H9 (cell line): ENCODE measurements at regions not wholly inside any gene's neighbourhood (a gene's known extent, or its start where the extent isn't known, plus 50 kb on each side); places are given as distances from the start of the nearest gene placed in this dataset.

Experiments
- DNase-seq: peaks from one replicate; pipeline ENCODE4 v3.0.0-alpha.2; 2017
- H2AFZ ChIP-seq: one replicate; pipeline ENCODE4 v1.6.1; 2013; ENCODE audit warnings: mild to moderate bottlenecking, low read length, control low read depth, moderate library complexity
- H2AK5ac ChIP-seq: 2 replicates; pipeline ENCODE4 v1.6.1; 2013; ENCODE audit warnings: low read length, control low read depth, mixed read lengths; ENCODE audit not compliant: insufficient read length
- H2BK120ac ChIP-seq: one replicate; pipeline ENCODE4 v1.6.1; 2013; ENCODE audit warnings: low read depth, mild to moderate bottlenecking, low read length, control low read depth, inconsistent platforms; ENCODE audit not compliant: poor library complexity, severe bottlenecking
- H2BK12ac ChIP-seq: 2 replicates; pipeline ENCODE4 v1.6.1; 2013; ENCODE audit warnings: low read length, control low read depth, mixed read lengths, low read depth; ENCODE audit not compliant: insufficient read length
- H2BK15ac ChIP-seq: 2 replicates; pipeline ENCODE4 v1.6.1; 2013; ENCODE audit warnings: low read depth, low read length, control low read depth
- H2BK20ac ChIP-seq: one replicate; pipeline ENCODE4 v1.6.1; 2013; ENCODE audit warnings: low read depth, mild to moderate bottlenecking, low read length, control low read depth, inconsistent platforms; ENCODE audit not compliant: poor library complexity, severe bottlenecking
- H2BK5ac ChIP-seq: 2 replicates; pipeline ENCODE4 v1.6.1; 2013; ENCODE audit warnings: low read length, control low read depth, mixed read lengths; ENCODE audit not compliant: insufficient read length
- H3K14ac ChIP-seq: 2 replicates; pipeline ENCODE4 v1.6.1; 2013; ENCODE audit warnings: low read length, control low read depth; ENCODE audit not compliant: insufficient read depth
- H3K18ac ChIP-seq: 2 replicates; pipeline ENCODE4 v1.6.1; 2013; ENCODE audit warnings: low read depth, mild to moderate bottlenecking, mixed read lengths, low read length, control low read depth; ENCODE audit not compliant: insufficient read length
- H3K23ac ChIP-seq: 2 replicates; pipeline ENCODE4 v1.6.1; 2013; ENCODE audit warnings: low read length, control low read depth, mixed read lengths, low read depth; ENCODE audit not compliant: insufficient read length
- H3K23me2 ChIP-seq: 2 replicates; pipeline ENCODE4 v1.6.1; 2013; ENCODE audit warnings: low read depth, mild to moderate bottlenecking, mixed read lengths, low read length, control low read depth; ENCODE audit not compliant: insufficient read length, poor library complexity, severe bottlenecking
- H3K27ac ChIP-seq: 2 replicates; pipeline ENCODE4 v1.5.1; 2013; ENCODE audit warnings: low read length, control low read depth, mixed read lengths, low read depth; ENCODE audit not compliant: insufficient read length
- H3K27me3 ChIP-seq: 2 replicates; pipeline ENCODE4 v1.6.1; 2013; ENCODE audit warnings: low read length, control low read depth, inconsistent platforms; ENCODE audit not compliant: insufficient read depth
- H3K4ac ChIP-seq: 2 replicates; pipeline ENCODE4 v1.6.1; 2013; ENCODE audit warnings: low read depth, mild to moderate bottlenecking, control low read depth, inconsistent platforms, low read length, moderate library complexity
- H3K4me1 ChIP-seq: 2 replicates; pipeline ENCODE4 v1.6.1; 2013; ENCODE audit warnings: low read length, control low read depth, inconsistent platforms; ENCODE audit not compliant: insufficient read depth
- H3K4me2 ChIP-seq: 2 replicates; pipeline ENCODE4 v1.6.1; 2013; ENCODE audit warnings: low read length, control low read depth, mixed read lengths; ENCODE audit not compliant: insufficient read length, insufficient read depth
- H3K56ac ChIP-seq: 2 replicates; pipeline ENCODE4 v1.6.1; 2013; ENCODE audit warnings: low read depth, mild to moderate bottlenecking, mixed read lengths, low read length, control low read depth; ENCODE audit not compliant: insufficient read length
- H3K79me1 ChIP-seq: 2 replicates; pipeline ENCODE4 v1.6.1; 2013; ENCODE audit warnings: low read depth, mild to moderate bottlenecking, moderate library complexity, low read length, control low read depth, inconsistent platforms; ENCODE audit not compliant: insufficient read depth, poor library complexity, severe bottlenecking
- H3K79me2 ChIP-seq: 2 replicates; pipeline ENCODE4 v1.6.1; 2013; ENCODE audit warnings: low read length, control low read depth, inconsistent platforms; ENCODE audit not compliant: insufficient read depth
- H3K9ac ChIP-seq: 2 replicates; pipeline ENCODE4 v1.6.1; 2013; ENCODE audit warnings: low read length, control low read depth, mixed read lengths; ENCODE audit not compliant: insufficient read length; ENCODE audit errors: extremely low read depth
- H3K9me3 ChIP-seq: one replicate; pipeline ENCODE4 v1.6.1; 2013; ENCODE audit warnings: low read depth, low read length, inconsistent platforms; ENCODE audit not compliant: control insufficient read depth
- H3T11ph ChIP-seq: one replicate; pipeline ENCODE4 v1.6.1; 2013; ENCODE audit warnings: mild to moderate bottlenecking, low read length, control low read depth, inconsistent platforms
- H4K20me1 ChIP-seq: one replicate; pipeline ENCODE4 v1.6.1; 2013; ENCODE audit not compliant: control insufficient read depth, insufficient read length, insufficient read depth
- H4K5ac ChIP-seq: 2 replicates; pipeline ENCODE4 v1.6.1; 2013; ENCODE audit warnings: low read depth, mild to moderate bottlenecking, mixed read lengths, low read length, control low read depth; ENCODE audit not compliant: insufficient read length
- H4K8ac ChIP-seq: replicated peaks from 2 replicates; pipeline ENCODE4 v1.6.1; 2013; ENCODE audit warnings: low read length, control low read depth, mixed read lengths, low read depth; ENCODE audit not compliant: insufficient read length
- H4K91ac ChIP-seq: 2 replicates; pipeline ENCODE4 v1.6.1; 2013; ENCODE audit warnings: low read depth, mild to moderate bottlenecking, moderate library complexity, mixed read lengths, low read length, control low read depth; ENCODE audit not compliant: insufficient read length
- H3K27ac Mint-ChIP-seq, 3 experiments: 2 replicates in 2 of 3; 3 replicates in 1 of 3; pipeline ENCODE4 v1.8.0; 2020 to 2021; ENCODE audit warnings: mixed read lengths in 3 of 3, mild to moderate bottlenecking in 1 of 3, moderate library complexity in 1 of 3
- H3K27me3 Mint-ChIP-seq: 2 replicates; pipeline ENCODE4 v1.8.0; 2021; ENCODE audit warnings: low read depth, mild to moderate bottlenecking, moderate library complexity, mixed read lengths
- H3K36me3 Mint-ChIP-seq, 3 experiments: 2 replicates in 2 of 3; 3 replicates in 1 of 3; pipeline ENCODE4 v1.8.0; 2020 to 2021; ENCODE audit warnings: low read depth in 3 of 3, mixed read lengths in 3 of 3; ENCODE audit not compliant: insufficient read depth in 1 of 3
- H3K4me1 Mint-ChIP-seq, 2 experiments: 2 replicates each; pipeline ENCODE4 v1.8.0; 2020; ENCODE audit warnings: mixed read lengths in 2 of 2
- H3K4me3 Mint-ChIP-seq, 2 experiments: 2 replicates in 1 of 2; 3 replicates in 1 of 2; pipeline ENCODE4 v1.8.0; 2020 to 2021; ENCODE audit warnings: mild to moderate bottlenecking in 2 of 2, mixed read lengths in 2 of 2, moderate library complexity in 1 of 2
- H3K9me3 Mint-ChIP-seq, 2 experiments: 2 replicates in 1 of 2; 3 replicates in 1 of 2; pipeline ENCODE4 v1.8.0; 2020; ENCODE audit warnings: mild to moderate bottlenecking in 2 of 2, mixed read lengths in 2 of 2, moderate library complexity in 1 of 2
- CTCF ChIP-seq: fragments of 200-600 bp; sonication (generic); conservative IDR thresholded peaks from 3 replicates; pipeline ENCODE4 v1.8.0; 2021; ENCODE audit warnings: antibody characterized with exemption, mild to moderate bottlenecking
- WGBS: extraction: QIAGEN DNeasy Blood & Tissue Kit; methylation state at CpG from one replicate; pipeline ENCODE4 v1.1.7; 2013; ENCODE audit warnings: missing lambda C conversion rate, low lambda C conversion rate, mixed read lengths; ENCODE audit not compliant: insufficient read length; ENCODE audit errors: extremely low coverage; 5-methylcytosine and 5-hydroxymethylcytosine counted together

GRCh38 chr7:85771516-85771915, 584.7 kb upstream of the SEMA3D start:
- no peaks in the 10 kb centered on the region for H3K36me3 Mint-ChIP-seq
- H3K56ac ChIP-seq = no peak overlapping the region
- H4K20me1 ChIP-seq = no peaks in the 10 kb centered on the region
- no peak overlapping the region for H2BK12ac ChIP-seq
- WGBS = no CpG with 5 or more reads among the region's 3 CpGs
- no peak overlapping the region for H2AK5ac ChIP-seq
- H2BK20ac ChIP-seq = no peak overlapping the region
- H3K27me3 ChIP-seq = 0 out of 2 replicates have a peak, but pooled peaks cover 3% of the 10 kb centered on the region
- H3K23me2 ChIP-seq = no peaks in the 10 kb centered on the region
- H3T11ph ChIP-seq = no peak overlapping the region
- no peak overlapping the region for H3K27ac ChIP-seq
- H3K23ac ChIP-seq = no peak overlapping the region
- no peaks in the 10 kb centered on the region for H3K4me1 ChIP-seq
- no peak overlapping the region for H2AFZ ChIP-seq
- no peak overlapping the region for H4K5ac ChIP-seq
- H2BK5ac ChIP-seq = no peak overlapping the region
- H3K14ac ChIP-seq = no peak overlapping the region
- no peak overlapping the region for H3K18ac ChIP-seq
- H3K27me3 Mint-ChIP-seq = peaks cover 24% of the 10 kb centered on the region
- no peak overlapping the region for H2BK15ac ChIP-seq
- H4K91ac ChIP-seq = no peak overlapping the region
- no peak overlapping the region for H4K8ac ChIP-seq
- no peaks in the 10 kb centered on the region for H3K79me2 ChIP-seq
- H3K9me3 Mint-ChIP-seq = no peaks in the 10 kb centered on the region
- TF ChIP-seq CTCF = no peak
- no peaks in the 10 kb centered on the region for H3K79me1 ChIP-seq
- H3K9me3 ChIP-seq = no peaks in the 10 kb centered on the region
- H3K9ac ChIP-seq = no peak overlapping the region
- no peak overlapping the region for H3K4ac ChIP-seq
- H3K4me3 Mint-ChIP-seq = no peak overlapping the region
- no peak overlapping the region for H3K27ac Mint-ChIP-seq
- H3K4me2 ChIP-seq = no peak overlapping the region
- H3K4me1 Mint-ChIP-seq = no peaks in the 10 kb centered on the region
- DNase-seq = no peak
- H2BK120ac ChIP-seq = no peak overlapping the region
